ENCODE measurements at regions not wholly inside any gene's neighbourhood (a gene's known extent, or its start where the extent isn't known, plus 50 kb on each side); places are given as distances from the start of the nearest gene placed in this dataset.

DNA sequence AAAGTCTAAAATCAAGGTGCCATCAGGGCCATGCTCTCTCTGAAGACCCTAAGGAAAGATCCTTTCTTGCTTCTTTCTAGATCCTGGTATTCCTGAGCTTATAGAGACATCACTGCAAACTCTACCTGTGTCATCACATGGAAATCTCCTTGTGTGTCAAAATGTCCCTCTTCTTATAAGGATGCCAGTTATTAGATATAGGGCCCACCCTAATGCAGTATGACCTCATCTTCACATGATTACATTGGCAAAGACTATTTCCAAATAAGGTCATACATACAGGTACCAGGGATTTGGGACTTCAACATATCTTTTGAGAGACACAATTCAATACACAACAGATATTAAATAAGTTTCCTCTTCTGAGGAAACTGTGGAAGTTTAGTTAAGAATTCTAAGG is 123.9 kb downstream of the UNC5CL start:
- TF ChIP-seq, protein P1, sequence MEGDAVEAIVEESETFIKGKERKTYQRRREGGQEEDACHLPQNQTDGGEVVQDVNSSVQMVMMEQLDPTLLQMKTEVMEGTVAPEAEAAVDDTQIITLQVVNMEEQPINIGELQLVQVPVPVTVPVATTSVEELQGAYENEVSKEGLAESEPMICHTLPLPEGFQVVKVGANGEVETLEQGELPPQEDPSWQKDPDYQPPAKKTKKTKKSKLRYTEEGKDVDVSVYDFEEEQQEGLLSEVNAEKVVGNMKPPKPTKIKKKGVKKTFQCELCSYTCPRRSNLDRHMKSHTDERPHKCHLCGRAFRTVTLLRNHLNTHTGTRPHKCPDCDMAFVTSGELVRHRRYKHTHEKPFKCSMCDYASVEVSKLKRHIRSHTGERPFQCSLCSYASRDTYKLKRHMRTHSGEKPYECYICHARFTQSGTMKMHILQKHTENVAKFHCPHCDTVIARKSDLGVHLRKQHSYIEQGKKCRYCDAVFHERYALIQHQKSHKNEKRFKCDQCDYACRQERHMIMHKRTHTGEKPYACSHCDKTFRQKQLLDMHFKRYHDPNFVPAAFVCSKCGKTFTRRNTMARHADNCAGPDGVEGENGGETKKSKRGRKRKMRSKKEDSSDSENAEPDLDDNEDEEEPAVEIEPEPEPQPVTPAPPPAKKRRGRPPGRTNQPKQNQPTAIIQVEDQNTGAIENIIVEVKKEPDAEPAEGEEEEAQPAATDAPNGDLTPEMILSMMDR (IDR thresholded peaks at IDR 0.05; ENCODE audit: low read length), result no peak
- TF ChIP-seq EZH2phosphoT487 (IDR thresholded peaks at IDR 0.05; ENCODE audit: low read length), result no peak
- no peak for TF ChIP-seq EZH2 (optimal IDR thresholded peaks at IDR 0.05; ENCODE audit: low read depth, low read length)

Measured in MM.1S (cell line).